GM21825 (cell line): ENCODE measurements at regions not wholly inside any gene's neighbourhood (a gene's known extent, or its start where the extent isn't known, plus 50 kb on each side); places are given as distances from the start of the nearest gene placed in this dataset.
"Not testable (repeated sequence)": the region's sequence is repeated elsewhere in the genome, so short reads cannot be mapped to it uniquely, and the experiment has no call there.

Experiments used
- ATAC-seq: cut with Tn5 transposase; IDR thresholded peaks from one replicate; pipeline ENCODE4 v1.9.1; 2021; ENCODE audit warnings: mild to moderate bottlenecking, moderate library complexity; ENCODE audit not compliant: unreplicated experiment

DNA sequence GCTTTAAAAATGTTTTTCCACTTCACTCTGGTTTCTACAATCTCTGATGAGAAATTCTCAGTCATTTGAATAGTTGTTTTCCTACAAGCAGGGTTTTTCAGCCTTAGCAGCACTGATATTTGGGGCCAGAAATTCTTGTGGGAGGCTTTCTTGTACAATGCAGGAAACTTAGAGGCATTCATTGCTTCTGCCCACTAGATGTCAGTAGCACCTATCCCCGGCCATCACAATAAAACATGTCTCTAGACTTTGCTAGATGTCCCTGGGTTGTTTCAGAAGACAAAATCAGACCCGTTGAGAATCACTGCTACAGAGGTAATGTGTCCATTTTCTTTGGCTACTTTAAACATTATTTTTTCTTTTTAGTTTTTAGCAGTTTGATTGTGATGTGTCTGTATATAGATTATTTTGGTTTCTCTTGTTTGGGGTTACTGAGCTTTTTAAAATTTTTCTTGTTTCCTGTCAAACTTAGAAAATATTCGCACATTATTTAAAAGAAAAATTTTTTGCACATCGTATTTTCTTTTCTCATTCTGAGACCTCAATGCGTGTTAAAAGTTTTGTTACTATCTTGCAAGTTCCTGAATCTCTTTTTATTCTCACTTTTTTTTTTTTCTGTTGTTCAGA is 60.8 kb upstream of the CCDC179 start:
- peak; percentile 88 for ATAC-seq

DNA sequence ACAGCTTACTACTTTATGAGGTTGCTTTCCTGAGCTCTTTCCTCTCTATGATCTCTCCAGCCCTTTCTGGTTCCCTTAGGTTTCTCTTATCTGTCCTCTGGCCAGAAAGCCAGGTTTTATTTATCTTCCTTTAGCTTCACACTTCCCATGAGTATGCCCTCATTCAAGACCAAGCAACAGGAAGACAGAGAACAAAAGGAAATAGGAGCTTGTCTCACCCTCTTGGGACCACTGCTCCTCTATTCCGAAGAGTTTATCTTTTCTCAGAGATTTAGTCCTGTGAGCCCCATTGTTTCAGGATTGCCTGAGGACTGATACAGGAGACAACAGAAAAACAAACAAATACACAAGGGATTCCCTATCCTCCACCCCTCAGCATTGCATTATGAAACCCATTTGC is 62.4 kb upstream of the CCDC179 start:
- ATAC-seq = no peak

DNA sequence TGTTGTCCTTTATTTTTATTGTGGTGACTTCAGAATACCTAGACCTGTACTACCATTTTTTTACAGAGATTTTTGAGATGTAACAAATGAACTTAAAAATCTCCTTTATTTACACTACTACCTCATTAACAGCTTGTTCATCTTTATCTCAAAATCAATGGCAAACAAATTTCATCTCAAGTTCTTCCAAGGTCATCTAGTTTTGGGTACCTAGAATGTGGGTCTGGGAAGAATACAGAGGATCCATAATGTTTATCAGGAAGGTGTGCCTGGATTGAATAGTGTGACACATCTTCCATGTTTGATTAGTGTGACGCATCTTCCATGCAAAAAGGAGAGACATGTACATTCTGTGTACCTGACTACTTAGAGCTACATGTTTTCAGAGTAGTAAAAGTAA is 63.3 kb upstream of the CCDC179 start:
- no peak for ATAC-seq

DNA sequence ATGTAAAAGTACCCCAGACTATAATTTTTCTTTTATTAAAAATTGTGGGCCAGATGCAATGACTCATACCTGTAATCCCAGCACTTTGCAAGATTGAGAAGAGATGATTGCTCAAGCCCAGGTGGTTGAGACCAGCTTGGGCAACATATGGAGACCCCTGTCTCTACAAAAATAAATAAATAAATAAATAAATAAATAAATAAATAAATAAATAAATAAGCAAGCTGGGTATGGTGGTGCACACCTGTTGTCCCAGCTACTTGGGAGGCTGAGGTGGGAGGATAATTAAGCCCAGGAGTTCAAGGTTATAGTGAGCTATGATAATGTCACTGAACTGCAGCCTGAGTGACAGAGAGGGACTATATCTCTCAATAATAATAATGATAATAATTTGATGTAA is 66.1 kb upstream of the CCDC179 start:
- ATAC-seq = no peak

DNA sequence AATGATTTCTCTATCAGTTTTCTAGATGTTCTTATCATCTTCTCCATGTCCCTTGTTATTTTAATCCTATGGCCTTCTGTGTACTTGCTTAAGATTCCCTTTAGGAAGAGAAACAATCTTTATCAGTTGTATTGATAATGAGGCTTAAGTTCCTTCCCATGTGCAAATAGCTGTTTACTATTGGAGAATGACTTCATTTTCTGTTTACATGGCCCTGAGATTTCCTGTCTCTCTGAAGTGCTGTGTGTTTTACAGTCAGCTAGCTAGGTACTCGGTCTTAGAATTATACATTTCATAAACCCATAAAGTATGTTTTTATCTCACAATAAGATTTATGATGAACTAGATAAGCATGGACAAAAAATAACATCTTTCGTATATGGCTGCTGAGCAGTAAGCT is 67.5 kb upstream of the CCDC179 start:
- ATAC-seq = no peak

DNA sequence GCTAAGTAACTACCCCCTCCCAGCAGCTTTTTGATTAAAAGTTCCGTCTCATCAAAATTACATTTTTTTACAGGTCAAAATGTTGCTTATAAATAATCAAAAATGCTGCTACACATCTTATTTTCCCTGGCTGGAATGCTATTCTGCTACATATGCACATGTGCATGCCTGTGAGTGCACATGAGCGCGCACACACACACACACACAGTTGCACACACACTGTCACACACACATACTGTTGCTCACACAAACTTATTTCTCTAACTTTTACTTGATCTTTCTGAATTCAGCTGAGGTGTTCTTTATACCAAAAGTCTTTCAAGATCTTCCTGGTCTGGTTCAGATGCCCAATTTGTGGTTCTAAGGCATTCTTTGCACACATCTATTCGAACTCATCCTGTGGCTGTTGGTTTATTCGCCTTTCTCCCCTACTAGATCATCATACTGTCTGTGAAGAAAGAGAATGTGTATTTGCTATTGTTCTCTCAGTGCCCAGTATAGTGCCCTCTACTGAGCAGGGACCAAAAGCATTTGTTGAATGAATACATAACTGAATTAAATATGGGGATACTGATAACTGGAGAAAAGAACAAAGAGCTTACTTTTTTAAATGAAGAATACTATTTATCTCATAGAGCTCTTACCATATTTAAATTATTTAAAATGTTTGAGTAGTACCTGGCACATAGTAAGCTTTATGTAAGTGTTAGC is 68.1 kb upstream of the CCDC179 start:
- ATAC-seq = no peak

DNA sequence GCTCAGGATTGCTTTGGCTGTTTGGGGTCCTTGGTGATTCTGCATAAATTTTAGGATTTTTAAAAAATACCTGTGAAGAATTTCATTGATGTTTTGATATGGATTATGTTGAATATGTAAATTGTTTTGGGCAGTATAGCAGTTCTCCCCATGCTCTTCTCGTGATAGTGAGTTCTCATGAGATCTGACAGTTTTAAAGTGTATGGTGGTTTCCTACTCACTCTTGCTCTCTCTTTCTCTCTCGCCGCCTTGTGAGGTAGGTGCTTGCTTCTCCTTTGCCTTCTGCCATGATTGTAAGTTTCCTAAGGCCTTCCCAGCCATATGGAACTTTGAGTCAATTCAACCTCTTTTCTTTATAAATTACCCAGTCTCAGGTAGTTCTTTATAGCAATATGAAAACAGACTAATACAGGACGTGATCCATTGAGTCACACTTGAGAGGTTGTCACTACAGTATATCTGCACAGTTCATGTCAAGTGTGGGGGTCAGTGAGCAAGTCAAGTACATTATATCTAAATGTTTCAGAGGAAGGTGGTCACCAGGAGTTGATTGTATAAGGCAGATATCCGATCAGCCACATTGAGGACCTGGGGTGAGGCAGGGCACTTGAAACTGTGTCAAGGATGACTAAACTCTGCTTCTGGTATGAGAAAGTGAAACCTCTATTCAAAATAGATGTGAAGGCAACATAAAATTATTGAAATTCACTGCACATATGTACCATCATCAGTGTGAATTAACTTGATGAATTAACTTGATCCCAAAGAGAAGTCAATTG is 70.7 kb upstream of the CCDC179 start:
- peak; percentile 96 for ATAC-seq

DNA sequence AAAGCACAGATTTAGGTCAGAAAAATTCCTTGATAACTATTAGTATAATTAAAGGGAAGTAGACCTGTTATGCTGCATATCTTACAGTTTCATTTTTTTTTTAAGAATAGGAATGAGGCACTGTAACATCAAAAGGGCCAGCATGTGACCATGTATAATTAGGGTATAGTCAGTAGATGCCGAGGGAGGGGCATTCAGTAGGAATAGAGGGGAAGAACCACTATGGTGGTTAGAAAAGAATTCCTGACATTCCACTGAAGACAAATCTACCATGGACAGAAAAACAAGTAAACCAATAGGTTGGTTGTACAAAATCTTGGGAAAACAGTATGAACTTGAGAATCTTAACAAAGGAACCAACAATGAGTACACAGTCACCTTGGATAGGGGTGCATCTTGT is 78.4 kb upstream of the CCDC179 start:
- no peak for ATAC-seq

DNA sequence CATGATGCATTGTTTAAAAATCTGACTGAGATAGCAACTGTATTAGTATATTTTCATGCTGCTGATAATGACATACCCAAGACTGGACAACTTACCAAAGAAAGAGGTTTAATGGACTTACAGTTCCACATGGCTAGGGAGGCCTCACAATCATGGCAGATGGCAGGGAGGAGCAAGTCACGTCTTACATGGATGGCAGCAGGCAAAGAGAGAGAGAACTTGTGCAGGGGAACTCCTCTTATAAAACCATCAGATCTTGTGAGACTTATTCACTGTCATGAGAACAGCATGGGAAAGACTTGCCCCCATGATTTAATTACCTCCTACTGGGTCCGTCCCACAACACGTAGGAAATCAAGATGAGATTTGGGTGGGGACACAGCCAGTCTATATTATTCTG is 81.3 kb upstream of the CCDC179 start:
- not testable (repeated sequence) for ATAC-seq

DNA sequence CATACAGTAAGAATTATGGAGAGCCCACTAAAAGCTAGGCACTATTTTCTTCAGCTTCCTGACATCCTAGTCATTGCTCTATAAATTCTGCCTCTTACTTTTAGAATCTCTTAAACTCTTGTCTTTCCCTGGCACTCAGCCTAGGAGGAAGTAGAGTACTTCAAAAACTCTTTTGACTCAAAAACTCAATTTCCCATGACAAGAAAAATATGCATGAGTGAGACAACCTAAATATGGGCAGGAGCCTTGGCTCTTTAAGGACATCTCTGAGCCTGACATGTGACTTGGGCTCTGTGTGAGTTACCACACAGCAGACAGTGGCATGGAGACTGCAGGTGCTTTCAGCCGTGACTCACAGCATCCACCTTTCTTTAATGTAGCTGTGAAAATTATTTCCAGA is 97.5 kb upstream of the CCDC179 start:
- no peak for ATAC-seq

DNA sequence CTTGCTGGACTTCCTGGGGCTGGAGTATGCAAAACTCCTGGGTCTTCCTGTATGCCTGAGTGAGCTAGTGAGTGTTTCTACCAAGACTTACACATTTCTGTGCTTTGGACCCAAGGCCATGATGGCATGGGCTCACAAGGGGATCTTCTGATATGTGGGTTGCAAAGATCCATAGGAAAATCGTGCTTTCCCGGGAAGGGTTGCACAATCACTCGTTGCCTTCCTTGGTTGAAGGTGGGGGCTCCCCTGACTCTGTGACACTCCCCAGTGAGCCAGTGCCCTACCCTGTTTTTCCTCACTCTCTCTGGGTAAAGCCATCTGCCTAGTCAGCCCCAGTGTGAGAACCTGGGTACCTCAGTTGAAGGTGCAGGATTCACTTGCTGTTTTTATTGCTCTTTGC is 114.0 kb upstream of the CCDC179 start:
- no peak for ATAC-seq

DNA sequence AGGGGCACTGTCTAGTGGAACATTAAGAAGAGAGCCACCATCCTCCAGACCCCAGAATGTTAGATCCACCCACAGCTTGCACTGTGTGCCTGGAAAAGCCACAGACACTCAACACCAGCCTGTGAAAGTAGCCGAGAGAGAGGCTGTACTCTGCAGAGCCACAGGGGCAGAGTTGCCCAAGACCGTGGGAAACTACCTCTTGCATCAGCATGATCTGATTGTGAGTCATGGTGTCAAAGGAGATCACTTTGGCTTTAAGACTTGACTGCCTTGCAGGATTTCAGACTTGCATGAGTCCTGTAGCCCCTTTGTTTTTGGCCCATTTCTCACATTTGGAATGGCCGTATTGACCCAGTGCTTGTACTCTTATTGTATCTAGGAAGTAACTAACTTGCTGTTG is 115.9 kb upstream of the CCDC179 start:
- no peak for ATAC-seq

DNA sequence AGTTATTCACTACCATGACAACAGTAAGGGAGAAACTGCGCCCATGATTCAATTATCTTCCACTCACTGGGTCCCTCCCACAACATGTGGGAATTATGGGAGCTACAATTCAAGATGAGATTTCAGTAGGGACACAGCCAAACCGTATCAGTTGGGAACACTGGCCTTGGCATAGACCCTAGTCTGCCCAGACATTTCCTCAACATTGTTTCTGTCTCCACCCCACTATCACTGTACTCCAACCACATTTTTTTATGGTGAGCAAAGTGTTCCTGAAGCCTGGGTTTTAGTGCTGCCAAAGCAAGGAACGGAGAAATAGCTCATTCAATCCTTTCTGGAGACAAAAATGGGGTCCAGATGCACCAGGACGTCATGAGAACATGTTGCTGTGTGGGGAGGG is 122.6 kb upstream of the CCDC179 start:
- ATAC-seq = no peak

DNA sequence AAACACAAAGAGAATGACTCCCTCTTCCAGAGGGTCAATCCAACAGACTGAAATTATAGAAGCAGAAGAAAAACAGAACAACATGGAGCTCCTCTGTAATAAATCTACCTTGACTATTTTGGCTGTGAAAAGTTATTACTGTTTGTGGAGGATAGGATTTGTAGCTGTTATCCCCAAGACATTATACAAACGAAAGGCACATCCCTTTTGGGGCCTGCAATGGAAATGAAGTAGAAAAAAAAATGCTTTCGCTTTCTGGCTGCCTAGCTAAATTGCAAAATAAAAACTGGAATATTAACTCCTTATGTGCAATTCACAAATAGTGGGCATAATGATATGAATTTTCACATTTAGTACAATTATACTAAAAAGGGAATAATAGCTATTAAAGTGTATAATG is 123.8 kb upstream of the CCDC179 start:
- ATAC-seq = no peak

DNA sequence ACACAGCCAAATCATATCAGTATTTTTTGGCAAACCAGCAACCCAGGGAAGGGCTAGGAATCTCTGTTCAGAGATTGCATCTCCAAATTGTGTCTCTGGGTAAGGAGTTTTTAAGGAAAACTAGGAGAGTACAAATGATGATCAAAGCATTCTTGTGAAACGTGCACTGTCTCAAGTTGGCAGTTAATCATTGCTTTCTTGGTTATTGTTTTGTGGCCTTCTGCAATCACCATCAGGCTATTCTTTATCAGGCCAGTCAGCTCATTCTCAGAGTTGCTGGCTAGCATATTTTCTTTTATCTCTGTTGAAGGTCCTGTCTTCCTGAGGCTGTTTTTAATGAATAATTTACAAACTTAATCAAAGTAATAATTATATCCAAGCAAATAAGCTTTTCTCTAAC is 129.1 kb upstream of the CCDC179 start:
- no peak for ATAC-seq

DNA sequence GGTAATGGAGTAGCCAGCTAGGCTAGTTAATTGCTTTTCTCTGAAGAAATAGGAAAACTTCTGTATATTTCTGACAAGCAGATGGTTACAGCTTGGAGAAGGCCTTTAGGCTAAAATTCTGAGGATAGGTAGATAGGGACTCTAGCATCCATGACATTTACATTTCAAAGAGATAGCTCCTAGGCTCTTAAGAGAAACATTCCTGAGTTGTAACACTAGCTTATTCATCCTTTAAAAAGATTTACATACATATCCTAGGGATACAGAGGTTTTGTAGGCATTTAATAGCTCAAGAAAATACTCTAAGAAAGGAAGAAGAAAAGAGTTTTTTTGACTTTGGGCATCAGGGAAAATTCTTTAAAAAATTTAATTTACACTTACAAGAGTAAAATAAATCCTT is 130.9 kb upstream of the CCDC179 start:
- ATAC-seq = no peak

DNA sequence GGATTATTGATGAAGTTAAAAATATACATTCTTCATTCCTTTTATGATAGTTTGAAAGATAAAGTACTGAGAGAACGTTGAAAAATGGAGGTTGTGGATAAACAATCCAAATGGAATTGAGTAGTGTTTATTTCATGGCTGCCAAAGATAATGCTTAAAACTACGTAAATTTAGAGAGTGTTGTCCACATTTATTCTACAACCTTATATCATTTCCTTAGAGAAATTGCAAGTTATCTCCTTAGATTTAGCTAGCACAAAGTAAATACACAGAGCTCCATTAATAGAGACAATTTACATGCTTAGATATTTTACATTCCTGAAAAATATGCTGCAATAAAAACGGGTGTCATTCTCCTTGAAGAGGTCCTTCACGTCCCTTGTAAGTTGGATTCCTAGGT is 146.5 kb upstream of the CCDC179 start:
- ATAC-seq = no peak

DNA sequence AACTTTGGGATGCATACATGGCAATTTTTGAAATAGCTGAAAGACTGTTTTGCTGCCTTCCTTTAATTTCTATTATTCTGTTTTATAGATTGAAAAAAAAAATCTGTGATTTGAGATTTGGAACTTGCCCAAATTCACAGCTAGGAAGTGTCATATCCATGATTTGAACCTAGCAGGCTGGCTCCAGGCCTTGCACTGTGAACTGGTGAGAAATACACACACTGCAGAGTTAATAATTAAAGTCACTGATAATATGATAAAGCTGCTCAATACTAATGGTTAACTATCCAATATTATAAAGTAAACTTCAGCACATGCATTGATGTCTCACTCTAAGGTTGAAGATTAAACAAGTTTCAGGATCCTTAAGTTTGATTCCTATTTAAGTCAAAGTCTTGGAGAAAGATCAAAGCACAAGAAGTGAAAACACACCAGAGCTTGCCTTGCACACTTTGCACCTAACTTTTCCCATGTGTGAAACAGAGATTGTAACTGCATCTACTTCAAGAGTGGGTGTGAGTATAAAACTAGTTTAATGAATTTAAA is 150.6 kb upstream of the CCDC179 start:
- no peak for ATAC-seq

DNA sequence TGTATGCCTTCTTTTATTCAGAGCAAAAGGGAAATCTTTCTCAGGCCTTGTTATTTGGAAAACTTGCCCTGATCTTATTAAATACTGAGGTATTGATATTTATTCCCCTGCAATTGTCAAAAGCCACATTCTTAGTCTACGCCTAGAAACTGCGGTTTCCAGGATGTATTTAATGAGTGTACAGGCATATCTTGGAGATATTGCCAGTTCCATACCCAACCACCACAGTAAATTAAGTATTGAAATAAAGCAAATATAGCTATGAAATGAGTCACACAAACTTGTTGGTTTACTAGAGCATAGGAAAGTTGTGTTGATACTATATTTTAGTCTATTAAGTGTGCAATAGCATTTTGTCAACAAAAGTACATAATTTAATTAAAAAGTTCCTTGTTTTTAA is 152.7 kb upstream of the CCDC179 start:
- ATAC-seq = no peak

DNA sequence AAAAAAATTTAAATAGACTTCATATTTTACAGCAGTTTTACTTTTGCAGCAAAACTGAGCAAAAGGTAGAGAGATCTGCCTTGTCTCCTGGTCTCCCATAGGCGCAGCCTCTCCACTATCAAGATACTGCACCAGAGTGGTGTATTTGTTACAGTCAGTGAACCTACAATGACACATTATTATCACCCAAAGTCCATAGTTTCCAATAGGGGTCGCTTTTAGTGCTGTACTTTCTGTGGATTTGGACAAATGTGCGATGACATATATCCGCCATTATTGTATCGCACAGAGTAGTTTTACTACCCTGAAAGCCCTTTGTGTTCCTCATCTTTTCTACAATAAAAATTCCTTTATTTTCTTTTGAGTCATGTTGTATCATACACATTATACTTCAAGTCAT is 153.2 kb upstream of the CCDC179 start:
- ATAC-seq = no peak

DNA sequence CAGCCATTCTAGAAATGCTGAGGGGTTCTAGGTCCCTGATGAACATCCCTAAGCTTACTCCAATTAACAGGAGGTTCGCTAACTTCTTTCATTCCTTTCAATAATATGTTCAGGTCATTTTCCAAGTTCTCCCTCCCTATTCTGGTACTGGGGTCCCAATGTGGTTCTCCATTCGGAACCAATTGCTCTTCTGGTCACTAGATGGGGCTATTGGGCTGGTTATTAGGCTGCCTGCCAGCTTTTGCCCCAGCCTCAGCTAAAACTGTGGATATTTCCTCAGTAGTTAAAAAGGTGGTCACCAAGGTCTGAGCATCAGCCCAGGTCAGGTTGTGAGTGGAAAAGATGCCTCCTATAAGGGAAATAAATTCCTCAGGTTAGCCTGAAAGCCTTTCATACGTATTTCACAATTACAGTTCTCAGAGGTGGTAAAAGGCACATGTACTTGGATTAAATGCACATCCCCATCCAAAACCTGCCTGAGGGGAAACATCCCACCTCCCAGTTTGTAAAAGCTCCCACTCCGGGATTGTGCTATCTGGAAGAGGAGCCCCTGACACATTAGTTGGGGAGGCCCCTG is 161.1 kb upstream of the CCDC179 start:
- peak; percentile 68 for ATAC-seq

DNA sequence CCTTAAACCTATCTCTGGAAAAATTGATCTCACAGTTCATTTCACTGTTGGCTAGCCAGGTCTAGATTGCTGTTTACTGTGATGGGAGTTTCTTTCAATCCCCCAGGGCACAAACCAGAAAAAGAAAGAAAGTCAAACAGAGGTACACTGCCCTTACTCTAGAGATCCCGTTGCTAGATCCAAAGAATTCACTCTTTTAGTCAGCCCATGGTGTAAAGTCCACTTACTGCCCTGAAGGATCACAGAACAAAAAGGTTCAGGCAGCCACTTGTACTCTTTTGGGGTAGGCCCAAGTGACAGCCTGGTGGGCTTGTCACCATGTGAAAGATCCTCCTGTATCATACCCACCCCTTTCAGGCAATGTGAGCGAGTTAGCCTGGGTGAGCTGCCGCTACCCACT is 162.6 kb upstream of the CCDC179 start:
- ATAC-seq = no peak
